NCI-H2227 (cell line): ENCODE measurements at regions not wholly inside any gene's neighbourhood (a gene's known extent, or its start where the extent isn't known, plus 50 kb on each side); places are given as distances from the start of the nearest gene placed in this dataset.
"Not testable (repeated sequence)": the region's sequence is repeated elsewhere in the genome, so short reads cannot be mapped to it uniquely, and the experiment has no call there.

Experiments
- DNase-seq: peaks from one replicate; lab custom pipeline; 2025; ENCODE audit not compliant: unreplicated experiment; lab: John Stamatoyannopoulos, UW

DNA sequence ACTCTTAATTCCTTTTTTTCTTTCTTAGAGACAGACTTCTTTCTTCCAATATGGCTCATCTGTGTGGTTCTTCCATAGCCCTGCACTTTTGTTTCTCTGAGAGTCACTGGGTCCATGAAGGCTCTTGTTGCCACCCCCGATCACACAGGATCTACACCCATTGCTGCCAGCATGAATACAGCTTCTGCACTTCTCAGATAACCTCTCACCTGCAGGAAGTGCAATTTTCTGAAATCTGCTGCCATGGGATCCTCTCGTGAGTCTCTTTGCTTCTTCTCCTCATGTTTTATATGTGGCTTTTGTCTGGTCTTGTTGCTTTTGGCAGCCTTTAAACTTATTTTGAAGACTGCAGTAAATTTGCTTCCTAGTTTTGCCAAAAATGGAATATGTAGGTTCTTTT lies 171.2 kb downstream of the TMEM167A start:
- DNase-seq = no peak

GRCh38 chr5:82901281-82901888 lies 175.8 kb downstream of the TMEM167A start:
- DNase-seq = no peak

DNA sequence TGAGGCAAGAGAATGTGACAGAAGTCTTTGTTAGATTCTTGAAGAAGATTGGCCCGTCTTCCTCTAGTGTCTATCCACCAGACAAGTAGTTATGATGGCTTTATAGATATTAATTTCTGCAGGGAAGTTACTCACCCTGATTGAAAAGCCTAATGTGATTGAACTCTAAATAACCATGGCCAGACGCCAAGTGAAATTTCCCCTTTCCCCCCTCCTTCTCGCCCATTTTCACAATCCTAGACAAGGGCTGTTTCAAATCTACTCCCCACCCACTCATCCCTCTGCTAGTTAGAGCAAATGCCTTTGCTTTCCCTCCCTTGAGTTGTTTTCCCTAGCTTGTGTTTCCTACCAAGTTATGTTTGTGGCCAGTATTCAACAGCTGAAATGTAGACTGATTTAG lies 182.5 kb downstream of the TMEM167A start:
- DNase-seq = peak; percentile 4

GRCh38 chr5:82889088-82889487 lies 188.1 kb downstream of the TMEM167A start:
- DNase-seq = no peak

- no peak for DNase-seq
These were observed 190.3 kb downstream of the TMEM167A start for GRCh38 chr5:82886911-82887310.

- no peak for DNase-seq
These were observed 191.4 kb downstream of the TMEM167A start for GRCh38 chr5:82885627-82886389.

- no peak for DNase-seq
These were observed 192.2 kb downstream of the TMEM167A start for GRCh38 chr5:82884821-82885471.

GRCh38 chr5:82882316-82882715 lies 194.9 kb downstream of the TMEM167A start:
- DNase-seq = no peak

GRCh38 chr5:82881571-82882174 lies 195.5 kb downstream of the TMEM167A start:
- no peak for DNase-seq

GRCh38 chr5:82879089-82879488 lies 198.1 kb downstream of the TMEM167A start:
- no peak for DNase-seq

DNA sequence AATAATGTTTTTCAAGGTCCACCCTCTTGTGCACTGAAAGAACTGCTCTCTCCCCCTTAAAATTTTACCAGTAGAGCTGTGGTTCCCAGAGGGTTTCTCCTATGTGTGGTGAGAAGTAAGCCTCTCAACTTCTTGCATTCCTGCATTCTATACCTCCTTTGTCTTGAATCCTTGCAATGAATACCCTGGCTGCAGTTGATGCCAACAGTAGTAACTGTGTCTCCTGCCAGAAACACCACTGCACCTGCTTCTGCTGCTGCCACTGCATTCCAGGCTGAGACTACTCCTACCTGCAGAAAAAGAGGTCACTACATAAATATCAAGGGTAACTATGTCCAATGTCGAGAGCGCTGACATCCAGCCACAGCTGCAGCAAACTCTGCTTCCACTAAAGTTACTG lies 203.7 kb downstream of the TMEM167A start:
- DNase-seq = no peak

DNA sequence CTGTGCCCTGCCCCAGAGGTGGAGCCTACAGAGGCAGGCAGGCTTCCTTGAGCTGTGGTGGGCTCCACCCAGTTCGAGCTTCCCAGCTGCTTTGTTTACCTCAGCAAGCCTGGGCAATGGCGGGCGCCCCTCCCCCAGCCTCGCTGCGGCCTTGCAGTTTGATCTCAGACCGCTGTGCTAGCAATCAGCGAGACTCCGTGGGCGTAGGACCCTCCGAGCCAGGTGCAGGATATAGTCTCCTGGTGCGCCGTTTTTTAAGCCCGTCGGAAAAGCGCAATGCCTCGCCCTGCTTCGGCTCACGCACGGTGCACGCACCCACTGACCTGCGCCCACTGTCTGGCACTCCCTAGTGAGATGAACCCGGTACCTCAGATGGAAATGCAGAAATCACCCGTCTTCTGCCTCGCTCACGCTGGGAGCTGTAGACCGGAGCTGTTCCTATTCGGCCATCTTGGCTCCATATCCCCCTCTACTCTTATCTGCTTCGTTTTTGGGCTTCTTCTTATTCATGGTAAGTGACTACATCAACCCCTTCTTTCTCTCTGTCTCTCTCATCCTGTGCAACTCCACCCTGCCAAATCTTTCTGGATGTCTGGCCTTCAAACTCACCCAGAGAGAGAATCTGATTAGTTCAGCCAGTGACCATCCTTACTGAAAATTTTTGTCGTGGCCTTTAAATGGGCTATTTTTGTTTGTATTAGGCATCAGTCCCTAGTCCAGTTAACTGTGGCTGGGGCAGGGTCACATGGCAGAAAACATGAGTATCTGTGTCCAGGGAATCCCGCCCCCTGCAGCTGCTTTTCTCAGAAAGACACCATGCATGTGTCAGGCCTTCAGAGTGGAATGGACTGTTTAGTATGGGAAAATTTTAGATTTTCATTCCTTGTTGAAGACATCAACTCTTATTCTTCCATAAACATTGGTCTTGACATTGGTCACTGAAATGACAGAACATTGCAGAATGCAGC lies 204.6 kb downstream of the TMEM167A start:
- DNase-seq = not testable (repeated sequence)

GRCh38 chr5:82865625-82866024 lies 211.6 kb downstream of the TMEM167A start:
- DNase-seq = no peak

- peak; percentile 29 for DNase-seq
These were observed 213.9 kb downstream of the TMEM167A start for GRCh38 chr5:82863266-82863665.

DNA sequence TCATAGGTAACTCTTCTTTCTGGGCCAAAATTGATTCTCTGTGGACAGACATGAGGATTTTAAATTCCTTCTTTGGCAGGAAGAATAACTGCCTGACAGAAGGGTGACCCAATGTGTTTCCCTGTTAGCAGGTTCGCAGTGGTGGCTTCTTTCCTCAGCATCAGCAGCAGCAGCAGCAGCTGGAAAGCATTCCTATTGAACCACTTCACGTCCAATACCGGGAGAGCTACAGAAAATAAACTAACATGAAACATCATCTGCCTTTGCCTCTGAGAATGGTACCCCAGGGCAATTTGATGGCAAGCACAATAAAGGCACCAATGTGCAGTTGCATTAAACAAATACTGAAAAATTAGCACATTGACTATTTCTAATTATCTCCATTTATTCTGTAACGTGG lies 214.5 kb downstream of the TMEM167A start:
- no peak for DNase-seq

DNA sequence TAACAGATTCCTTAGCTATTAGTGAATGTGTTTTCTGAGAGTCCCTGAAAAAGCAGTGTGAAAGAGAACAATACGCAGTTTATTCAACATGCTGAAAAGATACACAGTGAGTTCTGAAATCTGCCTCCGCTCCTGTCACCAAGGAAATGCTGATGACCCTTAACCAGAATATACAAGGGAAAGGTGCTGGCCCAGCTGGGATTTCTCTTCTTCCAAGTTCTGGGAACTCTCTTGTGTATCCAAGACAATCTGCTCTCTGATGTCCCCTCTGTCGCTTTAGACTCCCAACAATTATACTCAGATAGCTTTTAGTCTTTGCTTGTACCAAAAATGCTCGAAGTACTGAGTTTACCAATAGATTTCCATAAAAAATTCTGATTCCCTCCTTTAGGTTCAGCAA lies 214.9 kb downstream of the TMEM167A start:
- no peak for DNase-seq

DNA sequence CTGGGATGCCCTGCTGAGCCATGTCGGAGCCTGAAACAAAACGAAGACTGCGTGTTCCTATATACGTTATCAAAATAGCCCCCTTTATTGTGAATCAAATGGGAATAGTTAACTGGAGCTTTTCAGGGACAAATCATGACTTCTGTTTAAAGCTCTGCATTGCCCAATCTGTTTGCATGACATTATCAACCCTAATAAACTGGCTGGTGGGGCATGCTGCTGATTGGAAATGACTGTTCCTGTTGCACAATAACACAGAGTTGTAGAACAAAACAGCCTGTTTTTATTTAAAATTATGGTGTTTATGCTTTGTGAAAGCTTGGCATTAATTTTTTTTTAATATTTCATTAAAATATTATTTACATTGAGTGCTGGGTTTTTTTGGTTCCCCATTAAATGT lies 215.5 kb downstream of the TMEM167A start:
- DNase-seq = no peak

DNA sequence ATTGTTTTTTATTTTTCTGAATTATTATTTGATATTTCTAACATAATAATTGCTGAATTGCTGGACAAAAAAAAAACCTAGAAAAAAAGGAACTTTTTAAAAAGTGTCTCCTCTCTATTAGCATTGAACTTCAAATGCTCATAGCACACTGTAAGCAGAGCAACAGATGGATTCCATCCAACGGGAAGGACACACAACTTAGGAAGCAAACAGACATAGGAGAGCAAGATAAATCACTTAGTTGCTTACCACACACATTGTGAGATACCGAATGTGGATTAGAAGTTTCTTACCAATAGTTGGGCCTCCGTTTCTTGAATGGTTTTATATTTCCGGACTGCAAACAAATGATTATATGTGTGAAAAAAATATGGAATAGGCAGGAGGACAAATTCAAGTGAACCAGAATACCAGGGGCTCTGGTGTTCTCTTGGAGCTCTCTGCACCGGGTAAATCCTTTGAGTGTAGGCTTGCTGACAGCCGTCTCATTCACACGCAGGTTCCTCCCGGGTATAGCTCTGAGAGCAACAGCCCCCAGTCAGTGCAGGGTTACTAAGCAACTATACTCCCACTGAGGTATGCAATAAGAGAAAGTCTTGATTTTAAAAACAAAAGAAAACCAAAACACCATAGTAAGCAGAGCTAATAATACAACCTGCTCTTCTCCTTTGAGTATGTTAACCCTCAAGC lies 217.6 kb downstream of the TMEM167A start:
- DNase-seq = no peak

- DNase-seq = no peak
These were observed 218.8 kb downstream of the TMEM167A start for GRCh38 chr5:82858151-82859025.
